Tibial nerve (tissue), 4 donors: ENCODE measurements at regions not wholly inside any gene's neighbourhood (a gene's known extent, or its start where the extent isn't known, plus 50 kb on each side); places are given as distances from the start of the nearest gene placed in this dataset.

Experiments
- EP300 ChIP-seq, 2 donors: sonication (generic); formaldehyde crosslinking; IDR thresholded peaks; one replicate each; pipeline ENCODE4 v1.6.1; 2017; ENCODE audit warnings: antibody characterized with exemption in 2 of 2, mild to moderate bottlenecking in 1 of 2
- POLR2A ChIP-seq, 2 donors: fragments of 450-650 bp; IDR thresholded peaks; one replicate each; pipeline ENCODE4 v1.6.1; 2017; ENCODE audit warnings: antibody characterized with exemption in 2 of 2, mild to moderate bottlenecking in 2 of 2, moderate library complexity in 2 of 2
- TF ChIP-seq, protein P1 (sequence below), 5 experiments: fragments of 200-600 bp in 3 of 5; fragments of 450-650 bp in 2 of 5; sonication (generic) in 3 of 5; IDR thresholded peaks; one replicate each; pipeline ENCODE4 v1.5.1; 2016 to 2019; ENCODE audit warnings: antibody characterized with exemption in 5 of 5, mild to moderate bottlenecking in 3 of 5, moderate library complexity in 2 of 5

GRCh38 chr1:216926720-216927510 lies 203.7 kb upstream of the ESRRG start:
- TF ChIP-seq, protein P1, sequence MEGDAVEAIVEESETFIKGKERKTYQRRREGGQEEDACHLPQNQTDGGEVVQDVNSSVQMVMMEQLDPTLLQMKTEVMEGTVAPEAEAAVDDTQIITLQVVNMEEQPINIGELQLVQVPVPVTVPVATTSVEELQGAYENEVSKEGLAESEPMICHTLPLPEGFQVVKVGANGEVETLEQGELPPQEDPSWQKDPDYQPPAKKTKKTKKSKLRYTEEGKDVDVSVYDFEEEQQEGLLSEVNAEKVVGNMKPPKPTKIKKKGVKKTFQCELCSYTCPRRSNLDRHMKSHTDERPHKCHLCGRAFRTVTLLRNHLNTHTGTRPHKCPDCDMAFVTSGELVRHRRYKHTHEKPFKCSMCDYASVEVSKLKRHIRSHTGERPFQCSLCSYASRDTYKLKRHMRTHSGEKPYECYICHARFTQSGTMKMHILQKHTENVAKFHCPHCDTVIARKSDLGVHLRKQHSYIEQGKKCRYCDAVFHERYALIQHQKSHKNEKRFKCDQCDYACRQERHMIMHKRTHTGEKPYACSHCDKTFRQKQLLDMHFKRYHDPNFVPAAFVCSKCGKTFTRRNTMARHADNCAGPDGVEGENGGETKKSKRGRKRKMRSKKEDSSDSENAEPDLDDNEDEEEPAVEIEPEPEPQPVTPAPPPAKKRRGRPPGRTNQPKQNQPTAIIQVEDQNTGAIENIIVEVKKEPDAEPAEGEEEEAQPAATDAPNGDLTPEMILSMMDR (IDR thresholded peaks at IDR 0.05): no peak
- TF ChIP-seq EP300 (IDR thresholded peaks at IDR 0.05) (no peak), POLR2A (IDR thresholded peaks at IDR 0.05) (no peak)
